GM19043 (cell line): ENCODE measurements at regions not wholly inside any gene's neighbourhood (a gene's known extent, or its start where the extent isn't known, plus 50 kb on each side); places are given as distances from the start of the nearest gene placed in this dataset.

ENCODE experiments used
- ATAC-seq: cut with Tn5 transposase; IDR thresholded peaks from one replicate; pipeline ENCODE4 v1.9.1; 2021; ENCODE audit warnings: low read depth; ENCODE audit not compliant: unreplicated experiment

DNA sequence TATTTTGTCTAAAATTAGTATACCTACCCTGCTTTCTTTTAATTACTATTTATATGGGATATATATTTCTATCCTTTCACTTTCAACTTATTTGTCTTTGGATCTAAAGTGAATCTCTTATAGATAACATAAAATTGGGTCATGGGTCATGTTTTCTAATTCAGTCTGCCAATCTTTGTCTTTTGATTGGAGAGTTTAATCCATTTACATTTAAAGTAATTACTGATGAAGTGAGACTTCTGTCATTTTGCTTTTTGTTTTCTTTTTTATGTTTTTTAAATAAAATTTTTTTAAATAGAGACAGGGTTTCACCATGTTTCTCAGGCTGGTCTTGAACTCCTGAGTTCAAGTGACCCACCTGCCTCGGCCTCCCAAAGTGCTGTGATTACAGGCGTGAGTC, 50.5 kb upstream of the PRDM1 start:
- ATAC-seq, result no peak

DNA sequence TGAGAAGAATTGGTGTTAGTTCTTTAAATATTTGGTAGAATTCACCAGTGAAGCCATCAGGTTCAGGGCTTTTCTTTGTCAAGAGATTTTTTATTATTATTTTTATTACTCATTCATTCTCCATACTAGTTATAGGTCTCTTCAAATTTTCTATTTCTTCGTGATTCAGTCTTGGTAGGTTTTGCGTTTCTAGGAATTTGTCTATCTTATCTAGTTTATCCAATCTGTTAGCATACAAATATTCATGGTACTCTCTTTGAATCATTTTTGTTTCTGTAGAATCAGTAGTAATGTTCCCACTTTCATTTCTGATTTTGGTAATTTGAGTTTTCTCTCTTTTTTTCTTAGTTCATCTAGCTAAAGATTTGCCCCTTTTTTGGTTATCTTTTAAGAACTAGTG, 52.3 kb upstream of the PRDM1 start:
- ATAC-seq, result no peak

DNA sequence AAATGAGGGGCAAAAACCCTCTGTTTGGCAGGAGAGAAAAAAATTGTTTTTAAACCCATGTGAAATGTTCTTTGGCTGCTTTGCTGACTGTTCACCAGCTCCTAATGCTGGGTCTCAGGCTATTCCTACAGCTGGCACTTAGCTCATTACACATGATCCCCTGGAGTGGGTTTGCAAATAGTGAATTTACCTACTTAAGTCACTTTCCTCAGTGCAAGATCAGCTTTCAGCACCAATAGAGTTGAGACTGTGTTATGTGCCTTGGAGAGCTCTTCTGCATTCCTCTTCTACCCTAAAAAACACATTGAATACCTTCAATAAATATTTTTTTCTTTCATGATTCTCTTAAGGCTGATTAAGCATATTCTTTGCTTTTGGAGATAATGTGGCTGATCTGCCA, 58.4 kb upstream of the PRDM1 start:
- ATAC-seq, result no peak

DNA sequence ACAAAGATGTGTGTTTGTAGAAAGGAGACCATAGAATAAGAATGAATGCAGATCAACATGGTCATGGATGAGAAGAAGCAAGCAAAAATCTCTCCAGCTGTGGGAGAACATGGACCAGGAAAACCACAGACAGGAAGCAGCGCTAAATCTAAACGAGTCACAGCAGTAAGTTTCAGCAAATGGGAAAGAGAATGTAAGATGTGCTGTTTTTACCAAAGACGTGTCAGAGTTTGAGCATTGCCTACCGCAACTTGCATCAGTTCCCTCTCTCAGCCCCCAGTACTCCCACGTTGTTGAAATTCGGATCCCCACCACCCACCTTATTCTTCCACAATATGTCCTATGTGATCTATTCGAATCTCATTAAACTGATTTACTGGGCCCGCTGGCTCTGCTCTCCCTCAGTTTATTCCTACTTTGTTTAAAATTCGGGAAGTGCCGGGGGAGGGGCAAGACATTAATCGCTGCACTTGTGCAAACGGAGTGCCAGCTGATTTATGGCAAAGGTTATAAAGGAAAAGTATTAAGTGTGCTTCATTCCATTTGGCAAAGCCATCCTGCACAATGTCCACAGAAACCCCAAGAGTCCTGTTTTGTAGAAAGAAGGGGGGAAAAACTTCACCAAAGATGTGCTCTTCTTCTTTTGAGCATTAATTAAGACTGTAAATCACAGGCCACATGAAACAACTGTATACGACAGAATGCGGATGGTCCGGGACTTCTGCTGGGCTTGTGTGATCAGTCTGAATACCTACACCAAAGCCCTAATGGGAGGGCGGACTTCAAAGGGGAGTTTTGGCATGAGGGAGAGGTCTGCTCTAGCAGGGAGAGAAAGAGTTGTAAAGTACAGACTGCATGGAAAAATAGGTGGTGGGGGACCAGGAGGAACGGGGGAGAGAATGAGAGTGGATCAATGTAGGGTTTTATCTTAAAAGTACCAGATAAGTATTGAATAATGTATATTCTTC, 59.1 kb upstream of the PRDM1 start:
- no peak for ATAC-seq

DNA sequence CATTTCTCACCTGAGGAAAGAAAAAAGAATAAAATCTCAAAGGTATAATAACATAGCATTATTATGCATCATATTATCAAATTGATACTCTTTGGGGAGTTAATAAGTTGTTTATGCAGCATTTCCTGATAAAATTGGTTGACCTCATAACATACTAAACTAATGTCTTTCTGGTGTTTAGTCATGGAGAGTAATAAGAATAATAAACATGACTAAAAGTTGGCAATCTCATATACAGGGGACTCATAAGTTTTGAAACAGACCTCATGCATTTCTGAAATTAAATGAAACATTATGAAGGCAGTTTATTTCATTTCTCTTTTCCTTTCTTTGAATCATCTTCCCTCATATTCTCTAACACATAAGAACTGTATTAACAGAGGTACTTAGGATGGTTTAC, 60.5 kb upstream of the PRDM1 start:
- ATAC-seq, result no peak

DNA sequence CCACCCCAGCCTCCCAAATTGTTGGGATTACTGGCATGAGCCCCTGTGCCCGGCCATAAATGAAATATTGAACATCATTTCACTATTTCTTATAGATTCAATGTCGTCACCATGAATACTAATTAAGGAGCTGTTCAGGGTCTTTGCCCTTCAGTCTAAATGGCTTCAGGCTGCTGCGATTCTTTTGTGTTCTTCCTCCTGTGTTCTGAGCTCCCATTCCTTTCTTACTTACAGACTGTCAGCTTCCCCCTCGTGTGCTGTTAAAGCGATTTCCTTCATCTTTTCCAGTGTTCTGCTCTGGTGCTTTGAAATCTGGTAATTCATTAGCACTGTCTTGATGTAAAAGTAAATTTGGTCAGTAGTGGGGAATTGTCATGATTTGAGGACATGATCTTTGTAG, 63.3 kb upstream of the PRDM1 start:
- ATAC-seq, result no peak

DNA sequence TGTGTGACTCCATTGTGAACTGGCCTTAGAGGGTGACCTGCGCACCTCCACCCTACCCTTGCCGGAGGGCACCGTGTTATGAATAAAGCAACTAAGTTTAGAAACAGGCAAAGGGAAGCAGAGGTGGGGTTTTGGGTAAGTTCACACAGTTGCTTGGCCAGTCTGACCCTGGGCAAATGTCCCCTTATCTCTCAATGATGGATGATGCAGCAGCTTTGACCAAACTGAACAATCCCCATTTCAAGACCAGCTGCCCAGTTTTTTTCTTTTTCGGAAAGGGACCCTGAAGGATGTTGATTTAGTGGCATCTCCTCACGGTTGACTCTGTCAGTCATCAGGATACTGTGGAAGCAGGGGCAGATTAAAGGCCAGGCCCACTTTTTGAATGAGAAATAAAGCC, 68.7 kb upstream of the PRDM1 start:
- ATAC-seq, result no peak

DNA sequence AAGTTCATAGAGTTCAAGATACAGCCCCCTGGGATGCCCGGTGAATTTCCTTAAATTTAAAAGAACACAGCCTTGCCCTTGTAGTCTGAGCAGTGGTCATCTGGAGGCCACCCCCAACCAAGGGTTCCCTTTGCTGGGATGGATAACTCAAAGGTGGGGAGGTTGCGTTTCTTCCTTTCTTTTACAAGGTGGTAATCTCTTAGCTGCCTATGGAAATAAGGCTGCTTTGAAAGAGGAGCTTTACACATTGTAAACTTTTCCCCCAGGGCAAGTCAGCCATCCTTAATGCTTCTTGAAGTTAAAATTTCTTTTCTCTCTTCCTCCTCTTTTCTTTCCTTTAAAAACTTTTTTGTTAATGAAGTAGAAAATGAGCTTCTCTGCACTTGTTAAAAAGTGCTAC, 71.2 kb upstream of the PRDM1 start:
- ATAC-seq, result no peak

DNA sequence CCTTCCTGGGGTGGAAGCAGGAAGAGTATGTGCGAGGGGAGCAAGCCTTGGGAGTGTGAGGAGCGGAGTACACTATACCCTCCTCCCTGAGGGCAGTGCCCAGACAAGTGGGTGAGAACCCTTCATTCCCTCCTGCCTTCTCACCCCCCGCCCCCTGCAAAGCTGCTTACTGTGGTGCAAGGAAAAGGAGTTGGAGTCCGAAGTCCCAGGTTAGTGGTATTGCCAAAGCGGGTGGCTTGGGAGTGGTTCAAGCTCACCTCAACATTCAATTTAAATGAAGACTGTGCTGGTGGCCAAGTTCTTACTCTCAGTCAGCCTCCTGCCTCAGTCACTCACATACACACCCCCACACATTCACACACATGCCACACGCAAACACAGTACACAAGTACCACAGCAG, 74.7 kb upstream of the PRDM1 start:
- ATAC-seq, result no peak

DNA sequence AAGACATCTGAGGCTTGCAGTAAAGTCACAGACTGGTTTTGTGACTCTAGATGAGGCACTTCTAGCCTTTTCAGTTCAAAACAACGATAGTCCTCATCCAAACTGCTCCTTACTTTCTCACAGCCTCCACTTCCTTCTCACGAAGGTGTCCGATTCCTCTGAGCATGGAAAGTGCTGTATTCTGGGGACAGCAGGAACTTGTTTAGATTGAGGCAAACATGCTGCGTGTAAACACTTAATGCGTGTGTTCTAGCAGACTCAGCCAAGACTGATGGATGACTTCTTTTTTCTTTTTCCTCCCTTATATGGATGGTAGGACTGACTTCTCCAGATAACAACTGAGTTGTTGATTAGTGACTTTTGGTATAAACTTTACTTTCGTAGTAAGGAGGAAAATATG, 80.2 kb upstream of the PRDM1 start:
- ATAC-seq, result no peak

DNA sequence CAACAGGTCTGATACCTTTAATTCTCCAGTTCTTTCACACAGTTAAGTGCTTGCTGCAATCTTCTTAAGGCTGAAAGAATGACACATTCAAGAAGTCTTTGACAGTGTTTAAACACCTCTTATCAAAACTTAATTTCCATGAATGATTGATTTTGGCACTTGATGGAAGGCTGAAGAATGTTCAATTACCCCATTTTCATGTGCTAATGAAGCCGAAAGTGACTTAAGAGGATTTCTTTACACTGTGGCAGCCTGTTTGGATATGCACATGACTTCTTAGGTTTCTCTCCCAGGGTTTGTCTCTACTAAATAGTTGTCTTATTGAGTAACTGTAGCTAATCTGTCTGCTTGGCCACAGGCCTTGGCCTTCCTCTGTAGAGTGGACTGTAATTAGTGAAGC, 81.1 kb upstream of the PRDM1 start:
- no peak for ATAC-seq

DNA sequence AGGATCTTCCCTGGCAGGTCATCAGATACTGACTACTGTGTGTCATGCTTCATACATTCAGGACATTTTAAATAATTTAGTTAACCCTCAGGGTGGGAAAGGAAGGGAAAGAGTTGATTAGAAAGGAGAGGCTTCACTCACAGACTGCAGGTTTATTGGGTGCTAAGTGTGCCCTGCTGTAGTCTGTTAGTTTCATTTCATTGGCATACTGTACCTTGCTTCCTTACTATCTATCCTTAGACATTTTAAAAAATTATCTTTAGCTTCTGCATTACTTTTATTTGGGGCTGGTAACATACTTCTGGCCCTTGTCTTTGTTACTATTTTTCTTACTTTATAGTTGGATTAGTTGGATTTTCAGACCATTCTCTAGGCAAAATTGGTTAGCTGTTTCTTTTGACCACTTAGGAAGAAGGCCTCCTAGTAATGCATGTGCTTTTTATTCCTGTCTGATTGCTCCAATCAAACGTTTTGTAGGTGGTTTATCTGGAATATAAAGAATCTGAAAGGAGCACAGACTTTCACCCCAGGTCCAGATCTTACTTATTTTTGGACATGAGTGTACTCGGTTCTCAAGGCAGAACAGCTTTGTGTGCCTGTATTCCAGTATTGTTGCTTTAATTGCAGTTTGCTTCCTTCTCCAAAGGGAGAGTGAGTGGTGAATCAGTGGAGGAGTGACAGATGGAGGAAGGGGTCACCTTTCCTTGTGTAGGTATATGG, 82.7 kb upstream of the PRDM1 start:
- no peak for ATAC-seq

DNA sequence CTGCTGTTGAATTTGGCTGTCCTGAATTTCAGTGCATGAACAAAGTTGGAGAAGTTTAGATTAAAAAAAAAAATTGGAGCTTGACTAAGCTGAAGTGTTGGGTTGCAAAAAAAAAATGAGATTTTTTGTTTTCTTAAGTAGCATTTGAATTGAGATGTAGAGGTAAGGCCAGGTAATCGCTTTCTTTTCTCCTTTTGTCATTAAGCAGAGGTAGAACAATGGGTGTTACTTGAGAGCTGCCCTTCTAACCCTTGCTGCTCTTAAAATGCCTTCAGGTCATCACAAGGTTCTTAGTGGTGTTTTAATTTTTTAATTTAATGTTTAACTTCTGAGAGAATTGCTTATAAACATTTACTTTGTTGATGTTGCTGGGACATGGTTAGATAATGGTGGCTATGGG, 84.1 kb upstream of the PRDM1 start:
- no peak for ATAC-seq

DNA sequence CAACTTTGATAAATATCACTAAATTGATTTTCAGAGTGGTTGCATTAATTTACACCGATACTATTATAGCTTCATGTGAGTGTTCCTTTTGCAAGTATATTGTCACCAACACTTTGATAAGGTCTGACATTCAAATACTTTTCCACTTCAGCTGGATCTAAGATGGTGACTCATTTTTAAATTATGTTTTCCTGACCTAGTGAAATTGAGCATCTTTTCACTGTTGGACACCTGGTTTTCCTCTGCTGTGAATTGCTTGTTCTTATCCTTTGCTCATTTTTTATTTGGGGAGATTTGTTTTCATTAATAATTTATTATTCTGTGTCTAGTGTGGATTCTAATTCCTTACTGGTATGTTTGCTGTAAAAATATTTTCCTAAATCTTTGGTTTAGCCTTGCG, 85.2 kb upstream of the PRDM1 start:
- no peak for ATAC-seq

DNA sequence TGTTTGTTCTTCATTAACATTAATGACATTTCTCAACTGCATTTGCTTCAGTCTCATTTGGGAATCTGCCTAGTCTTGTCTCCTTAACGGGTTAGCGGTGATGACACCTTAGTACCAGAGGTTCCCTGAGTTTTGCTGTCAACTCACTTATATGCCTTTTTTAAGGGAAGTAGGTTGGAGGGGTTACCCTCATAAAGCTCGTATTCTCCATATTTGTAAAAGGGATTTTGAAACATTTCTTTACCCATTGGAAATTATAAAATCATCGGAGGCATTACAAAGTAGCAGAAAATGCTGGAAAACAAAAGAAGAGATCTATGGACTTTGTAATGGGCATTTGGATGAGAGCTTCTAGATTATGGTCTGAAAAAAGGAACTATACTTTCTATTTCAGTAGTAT, 88.7 kb upstream of the PRDM1 start:
- no peak for ATAC-seq

DNA sequence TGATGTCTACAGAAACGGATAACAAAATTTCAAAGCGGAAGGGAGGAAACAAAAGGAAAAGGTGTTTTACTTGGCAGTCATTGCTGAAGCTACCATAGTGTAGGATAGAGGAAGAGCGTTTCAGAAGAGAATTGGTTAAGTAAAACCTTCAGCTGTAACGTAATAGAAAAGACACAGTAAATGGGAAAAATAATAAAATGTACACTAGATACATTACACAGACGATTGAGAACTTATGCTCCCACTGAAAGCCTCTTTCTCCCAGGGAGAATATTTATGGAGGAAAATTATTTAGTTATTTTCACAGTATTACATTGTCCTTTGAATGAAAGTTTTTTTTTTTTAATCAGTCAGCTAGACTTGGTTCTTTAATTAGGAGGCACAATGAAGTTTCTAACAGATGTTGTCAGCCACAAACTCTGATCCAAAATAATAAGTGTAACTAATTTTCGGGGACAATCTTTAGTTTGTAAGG, 90.7 kb upstream of the PRDM1 start:
- ATAC-seq, result no peak

DNA sequence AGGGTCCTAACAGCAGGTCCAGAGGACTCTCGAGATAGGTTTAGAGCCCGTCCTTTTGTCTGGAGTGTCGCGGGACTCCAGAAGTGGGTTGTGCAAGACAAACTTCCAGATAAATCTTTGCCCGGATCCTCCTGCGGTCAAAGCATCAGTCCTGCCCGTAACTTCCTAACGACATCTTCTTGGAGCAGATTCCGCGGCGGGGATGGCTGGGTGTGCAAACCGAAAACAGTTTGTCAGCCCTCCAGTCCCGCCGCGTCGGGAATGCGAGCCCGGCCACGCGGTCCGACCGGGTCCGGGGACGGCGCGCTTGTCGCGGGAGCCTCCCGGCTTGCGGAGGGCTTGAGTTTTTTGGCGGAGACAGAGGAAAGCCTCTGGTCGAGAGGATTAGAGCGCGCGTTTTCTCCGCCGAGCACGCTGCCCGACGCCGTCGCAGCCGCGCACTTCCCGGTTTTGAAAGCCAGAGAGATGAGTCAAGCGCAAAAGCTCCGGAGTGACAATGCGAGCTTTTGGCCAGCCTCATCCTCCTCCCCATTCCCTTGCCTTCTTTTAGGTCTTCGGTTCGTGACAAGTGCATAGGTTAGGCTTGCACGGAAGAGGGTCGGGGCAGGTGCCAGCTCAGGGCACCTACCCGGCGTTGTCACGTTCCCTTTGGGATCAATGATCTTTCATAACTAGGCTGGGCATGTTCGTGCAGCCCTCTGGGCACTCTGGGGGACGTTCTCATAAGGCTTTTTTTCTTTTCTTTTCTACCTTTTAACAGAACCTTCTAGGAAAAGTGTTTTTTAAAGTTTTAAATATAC, 91.3 kb upstream of the PRDM1 start:
- ATAC-seq, result no peak

DNA sequence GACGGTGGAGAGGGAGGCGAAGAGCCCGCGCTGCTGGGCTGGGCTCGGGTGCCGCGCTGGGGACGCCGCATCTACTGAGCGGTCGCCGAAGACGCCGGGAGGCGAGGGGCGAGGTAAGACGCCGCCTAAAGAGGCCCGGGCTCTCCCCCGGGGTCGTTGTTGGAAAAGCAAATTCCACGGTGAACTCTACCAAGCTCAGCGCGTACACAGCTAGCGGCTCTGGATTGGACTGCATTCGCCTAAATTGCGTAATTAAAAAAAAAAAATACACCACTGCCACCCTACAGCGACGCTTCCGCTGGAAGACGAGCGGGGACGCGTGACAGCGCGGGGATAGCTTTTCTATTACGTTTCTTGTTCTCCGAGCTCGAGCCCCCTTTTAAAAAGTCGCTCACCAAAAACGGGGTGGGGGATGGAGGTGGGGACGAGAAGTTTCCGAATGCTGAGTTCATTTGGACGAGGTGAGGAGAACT, 92.0 kb upstream of the PRDM1 start:
- no peak for ATAC-seq

DNA sequence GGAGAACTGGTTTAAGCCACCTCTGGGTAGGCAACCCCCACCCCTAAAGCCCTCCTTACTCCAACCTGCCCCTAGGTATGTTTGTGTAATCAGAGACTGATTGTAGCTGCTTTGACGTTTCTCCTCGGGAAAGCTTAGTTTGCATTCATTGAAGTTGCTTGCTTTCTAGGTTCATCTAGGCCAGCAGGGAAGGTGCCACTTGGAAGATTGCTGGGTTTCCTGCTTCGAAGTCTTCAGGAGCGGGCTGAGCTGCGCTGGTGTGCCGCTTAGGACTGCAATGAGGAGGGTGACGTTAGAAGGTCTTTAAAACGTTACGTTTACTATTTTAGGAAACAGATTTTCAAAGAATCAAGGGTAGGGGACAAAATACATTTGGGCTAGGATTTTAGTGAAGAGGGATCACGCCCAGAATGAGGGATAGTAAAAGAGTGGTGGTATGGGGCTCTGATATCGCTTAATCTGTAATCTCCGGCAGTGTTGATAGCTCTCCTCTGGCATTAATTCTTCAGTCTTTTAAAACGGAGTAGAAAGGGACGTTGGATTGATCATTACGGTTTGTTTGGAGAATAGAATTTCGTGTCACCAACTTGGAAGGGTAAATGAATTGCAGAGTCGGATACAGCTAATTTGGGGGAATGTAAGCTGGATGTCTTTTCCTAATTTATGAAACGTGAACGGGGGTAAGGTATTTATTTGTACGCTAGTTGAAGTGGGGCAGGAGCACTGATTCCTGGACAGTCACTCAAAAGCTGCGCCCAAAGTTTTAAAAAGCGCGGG, 92.6 kb upstream of the PRDM1 start:
- no peak for ATAC-seq

DNA sequence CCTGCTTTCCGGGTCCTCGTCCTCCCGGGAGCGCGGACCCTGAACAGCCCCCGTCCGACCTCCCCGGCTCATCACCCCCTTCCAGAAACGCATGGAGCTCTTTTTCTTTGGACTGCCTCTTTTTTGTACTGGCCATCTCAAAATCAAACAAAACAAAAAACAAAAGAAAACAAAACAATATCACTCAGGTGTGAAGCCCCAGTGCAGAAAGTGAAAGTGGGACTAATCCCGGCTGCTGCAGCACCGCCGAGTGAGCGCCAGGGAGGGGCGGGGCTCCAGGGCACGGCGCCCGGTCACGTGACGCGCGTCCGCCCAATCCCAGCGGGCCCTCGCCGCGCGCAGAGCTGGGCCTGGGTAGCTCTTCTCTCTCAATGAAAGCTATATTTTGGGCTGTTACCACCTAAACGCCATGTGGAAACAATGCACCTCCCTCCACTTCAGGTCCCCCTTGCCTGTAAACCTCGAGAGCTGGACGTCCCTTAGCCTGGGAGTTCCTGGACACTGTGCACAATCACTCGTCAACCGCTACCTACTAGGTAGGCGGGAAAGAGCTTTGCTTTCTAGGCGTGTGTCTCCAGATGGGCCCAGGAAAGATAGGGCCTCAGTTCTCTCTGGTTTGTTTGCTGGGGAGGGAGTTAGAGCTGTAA, 93.7 kb upstream of the PRDM1 start:
- ATAC-seq, result peak; percentile 75
